Body of pancreas (tissue), 4 donors: ENCODE measurements at regions not wholly inside any gene's neighbourhood (a gene's known extent, or its start where the extent isn't known, plus 50 kb on each side); places are given as distances from the start of the nearest gene placed in this dataset.

Experiments used
- ATAC-seq: fragments of 150-250 bp; one replicate; pipeline ENCODE4 v1.9.1; 2016
- DNase-seq, 4 donors: peaks; one replicate each; pipeline ENCODE4 v3.0.0-alpha.2; 2019
- H3K27ac ChIP-seq, 4 donors: fragments of 200-600 bp; sonication (generic); 1 replicate in 3 of 4; 2 replicates in 1 of 4; pipeline versions ENCODE4 v1.5.1 to v1.6.1; 2016 to 2019; ENCODE audit warnings: mild to moderate bottlenecking in 1 of 4, mixed read lengths in 1 of 4, moderate library complexity in 1 of 4
- H3K27me3 ChIP-seq, 2 donors: fragments of 200-600 bp; sonication (generic); one replicate each; pipeline ENCODE4 v1.6.0; 2016; ENCODE audit warnings: mild to moderate bottlenecking in 1 of 2
- H3K36me3 ChIP-seq, 2 donors: fragments of 200-600 bp; sonication (generic); replicated peaks in 1 of 2; 2 replicates each; pipeline ENCODE4 v1.5.1; 2016; ENCODE audit warnings: low read depth in 2 of 2; ENCODE audit not compliant: insufficient read depth in 1 of 2
- H3K4me1 ChIP-seq: fragments of 200-600 bp; sonication (generic); one replicate; pipeline ENCODE4 v1.6.0; 2016
- H3K4me3 ChIP-seq, 2 donors: fragments of 200-600 bp; sonication (generic); 1 replicate in 1 of 2; 2 replicates in 1 of 2; pipeline ENCODE4 v1.5.1; 2016 to 2019
- H3K9me3 ChIP-seq, 3 donors: fragments of 200-600 bp; sonication (generic); 1 replicate in 2 of 3; 2 replicates in 1 of 3; pipeline ENCODE4 v1.5.1; 2016
- POLR2A ChIP-seq, 3 donors: fragments of 450-650 bp; IDR thresholded peaks; one replicate each; pipeline ENCODE4 v1.6.1; 2016; ENCODE audit warnings: antibody characterized with exemption in 3 of 3, mild to moderate bottlenecking in 2 of 3
- WGBS, 2 donors: methylation state at CpG; one replicate each; pipeline ENCODE4 v1.1.5; 2017; 5-methylcytosine and 5-hydroxymethylcytosine counted together
- intact Hi-C: fragments of 100-400 bp; cut with DNase I; formaldehyde crosslinking; loops from one replicate; pipeline ENCODE4 v1.15.1; 2023
- TF ChIP-seq, protein P1 (sequence below), 7 experiments: fragments of 450-650 bp in 4 of 7; fragments of 200-600 bp in 3 of 7; sonication (generic) in 3 of 7; IDR thresholded peaks; one replicate each; pipeline ENCODE4 v1.5.1; 2016 to 2019; ENCODE audit warnings: antibody characterized with exemption in 7 of 7

DNA sequence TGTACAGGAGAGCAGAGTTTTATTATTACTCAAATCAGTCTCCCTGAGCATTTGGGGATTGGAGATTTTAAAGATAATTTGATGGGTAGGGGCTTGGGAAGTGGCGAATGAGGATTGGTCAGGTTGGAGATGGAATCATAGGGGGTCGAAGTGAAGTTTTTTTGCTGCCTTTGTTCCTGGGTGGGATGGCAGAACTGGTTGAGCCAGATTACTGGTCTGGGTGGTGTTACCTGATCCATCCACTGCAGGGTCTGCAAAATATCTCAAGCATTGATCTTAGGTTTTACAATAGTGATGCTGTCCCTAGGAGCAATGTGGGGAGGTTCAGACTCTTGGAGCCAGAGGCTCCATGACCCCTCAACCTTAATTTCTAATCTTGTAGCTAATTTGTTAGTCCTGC lies 108.8 kb downstream of the BACH1 start:
- intact Hi-C loops, result no loop called here
- H3K4me1 ChIP-seq, result no peaks in the 10 kb centered on the region
- H3K27ac ChIP-seq, result no peak overlapping the region
- H3K36me3 ChIP-seq, result no peaks in the 10 kb centered on the region
- no peak for ATAC-seq
- H3K9me3 ChIP-seq, result no peaks in the 10 kb centered on the region
- no peak for DNase-seq
- no peak for TF ChIP-seq POLR2A (IDR thresholded peaks at IDR 0.05)
- TF ChIP-seq, protein P1, sequence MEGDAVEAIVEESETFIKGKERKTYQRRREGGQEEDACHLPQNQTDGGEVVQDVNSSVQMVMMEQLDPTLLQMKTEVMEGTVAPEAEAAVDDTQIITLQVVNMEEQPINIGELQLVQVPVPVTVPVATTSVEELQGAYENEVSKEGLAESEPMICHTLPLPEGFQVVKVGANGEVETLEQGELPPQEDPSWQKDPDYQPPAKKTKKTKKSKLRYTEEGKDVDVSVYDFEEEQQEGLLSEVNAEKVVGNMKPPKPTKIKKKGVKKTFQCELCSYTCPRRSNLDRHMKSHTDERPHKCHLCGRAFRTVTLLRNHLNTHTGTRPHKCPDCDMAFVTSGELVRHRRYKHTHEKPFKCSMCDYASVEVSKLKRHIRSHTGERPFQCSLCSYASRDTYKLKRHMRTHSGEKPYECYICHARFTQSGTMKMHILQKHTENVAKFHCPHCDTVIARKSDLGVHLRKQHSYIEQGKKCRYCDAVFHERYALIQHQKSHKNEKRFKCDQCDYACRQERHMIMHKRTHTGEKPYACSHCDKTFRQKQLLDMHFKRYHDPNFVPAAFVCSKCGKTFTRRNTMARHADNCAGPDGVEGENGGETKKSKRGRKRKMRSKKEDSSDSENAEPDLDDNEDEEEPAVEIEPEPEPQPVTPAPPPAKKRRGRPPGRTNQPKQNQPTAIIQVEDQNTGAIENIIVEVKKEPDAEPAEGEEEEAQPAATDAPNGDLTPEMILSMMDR (IDR thresholded peaks at IDR 0.05), result no peak
- no peaks in the 10 kb centered on the region for H3K27me3 ChIP-seq
- no peak overlapping the region for H3K4me3 ChIP-seq
- 84 to 85% methylated on average over 2 of the region's 2 CpGs for WGBS, 2 donors

DNA sequence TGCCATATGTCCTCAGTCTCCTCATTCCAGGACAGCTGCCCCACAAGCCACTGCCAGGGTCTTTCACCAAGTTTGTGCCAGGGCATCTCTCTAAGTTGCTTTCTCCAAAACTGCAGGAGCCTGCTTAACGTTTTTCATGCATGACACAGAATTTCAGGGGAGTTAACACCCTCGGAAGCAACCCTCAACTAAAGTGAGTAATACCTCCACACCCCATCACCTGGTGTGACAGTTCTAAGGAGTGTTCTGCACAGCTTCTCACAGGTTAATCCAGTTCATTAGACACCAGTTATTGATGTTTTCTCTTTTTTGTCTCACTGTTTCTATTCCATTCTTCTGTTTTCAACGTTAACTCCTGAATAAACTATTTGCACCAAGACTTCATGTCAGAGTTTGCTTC lies 115.0 kb downstream of the BACH1 start:
- ATAC-seq (no peak), DNase-seq (no peak)
- WGBS, 2 donors, result 66 to 67% methylated on average over 3 of the region's 3 CpGs
- no peaks in the 10 kb centered on the region for H3K36me3 ChIP-seq
- TF ChIP-seq POLR2A (IDR thresholded peaks at IDR 0.05), result no peak
- TF ChIP-seq, protein P1 (IDR thresholded peaks at IDR 0.05), result no peak
- H3K4me1 ChIP-seq, result no peaks in the 10 kb centered on the region
- H3K27me3 ChIP-seq, result no peaks in the 10 kb centered on the region
- H3K27ac ChIP-seq, result no peak overlapping the region
- no peak overlapping the region for H3K4me3 ChIP-seq
- no peaks in the 10 kb centered on the region for H3K9me3 ChIP-seq
- intact Hi-C loops, result no loop called here

DNA sequence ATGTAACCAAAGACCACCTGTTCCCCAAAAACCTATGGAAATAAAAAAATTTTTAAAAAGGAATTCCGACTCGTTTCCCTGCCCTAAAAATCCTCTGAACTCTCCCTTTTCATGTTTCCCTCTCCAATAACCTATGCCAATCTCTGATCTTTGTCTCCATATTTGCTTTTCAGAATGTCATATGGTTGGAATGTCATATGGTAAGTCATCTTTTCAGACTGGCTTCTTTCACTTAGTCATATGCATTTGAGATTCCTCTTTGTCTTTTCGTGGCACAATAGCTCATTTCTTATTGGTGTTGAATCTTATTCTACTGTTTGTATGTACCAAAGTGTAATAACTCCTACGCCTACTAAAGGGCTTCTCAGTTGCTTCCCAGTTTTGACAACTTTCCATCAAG lies 117.5 kb downstream of the BACH1 start:
- no peaks in the 10 kb centered on the region for H3K36me3 ChIP-seq
- no peaks in the 10 kb centered on the region for H3K4me1 ChIP-seq
- DNase-seq (no peak), ATAC-seq (no peak)
- H3K9me3 ChIP-seq, result no peaks in the 10 kb centered on the region
- intact Hi-C loops, result no loop called here
- no peak overlapping the region for H3K27ac ChIP-seq
- WGBS, 2 donors, result 84 to 86% methylated on average over 4 of the region's 4 CpGs
- no peaks in the 10 kb centered on the region for H3K27me3 ChIP-seq
- TF ChIP-seq, protein P1 (IDR thresholded peaks at IDR 0.05), result no peak
- no peak for TF ChIP-seq POLR2A (IDR thresholded peaks at IDR 0.05)
- H3K4me3 ChIP-seq, result no peak overlapping the region

DNA sequence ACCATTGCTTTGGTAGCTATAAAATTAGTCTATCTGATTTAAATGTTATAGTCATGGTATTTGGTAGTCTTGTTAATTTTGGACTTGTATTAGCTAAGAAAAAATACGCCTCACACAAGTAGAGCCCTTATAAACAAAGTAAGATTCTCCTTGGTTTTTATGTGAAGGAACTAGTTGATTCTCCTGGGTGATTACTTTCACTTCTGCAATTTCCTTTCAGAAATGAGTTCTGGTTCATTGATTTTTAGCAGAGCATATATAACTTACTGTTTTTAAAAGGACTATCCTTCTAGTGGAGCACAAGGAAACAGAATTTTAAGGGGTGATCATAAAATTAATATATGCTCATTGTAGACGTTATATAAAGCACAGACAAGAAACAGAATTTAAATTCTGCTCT lies 120.1 kb downstream of the BACH1 start:
- no peaks in the 10 kb centered on the region for H3K4me1 ChIP-seq
- ATAC-seq (no peak), DNase-seq (no peak)
- no peak for TF ChIP-seq POLR2A (IDR thresholded peaks at IDR 0.05)
- TF ChIP-seq, protein P1 (IDR thresholded peaks at IDR 0.05), result no peak
- H3K27me3 ChIP-seq, result no peaks in the 10 kb centered on the region
- WGBS, 2 donors, result 83 to 84% methylated on average over 2 of the region's 2 CpGs
- intact Hi-C loops, result no loop called here
- H3K27ac ChIP-seq, result no peak overlapping the region
- no peaks in the 10 kb centered on the region for H3K9me3 ChIP-seq
- H3K36me3 ChIP-seq, result no peaks in the 10 kb centered on the region
- no peak overlapping the region for H3K4me3 ChIP-seq

DNA sequence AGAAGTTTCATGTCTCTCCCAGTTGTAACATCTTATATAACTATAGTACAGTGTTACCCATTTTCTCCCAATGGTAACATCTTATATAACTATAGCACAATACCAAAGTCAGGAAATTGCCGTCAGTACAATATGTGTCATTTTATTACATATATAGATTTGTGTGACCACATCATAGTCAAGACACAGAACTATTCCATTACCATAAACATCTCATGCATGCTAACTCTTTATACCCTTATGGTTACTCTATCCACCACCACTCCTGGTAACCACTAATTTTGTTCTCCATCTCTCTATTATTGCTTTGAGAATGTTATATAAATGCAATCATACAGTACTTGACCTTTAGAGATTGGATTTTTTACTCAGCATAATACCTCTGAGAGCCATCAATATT lies 120.7 kb downstream of the BACH1 start:
- Histone ChIP-seq H3K9me3 (no peaks in the 10 kb centered on the region), H3K27me3 (no peaks in the 10 kb centered on the region), H3K4me3 (no peak overlapping the region), H3K4me1 (no peaks in the 10 kb centered on the region), H3K36me3 (no peaks in the 10 kb centered on the region), H3K27ac (no peak overlapping the region)
- 92 to 100% methylated on average over 1 of the region's 1 CpG for WGBS, 2 donors
- ATAC-seq, result no peak
- DNase-seq, result no peak
- no peak for TF ChIP-seq POLR2A (IDR thresholded peaks at IDR 0.05)
- TF ChIP-seq, protein P1 (IDR thresholded peaks at IDR 0.05), result no peak
- intact Hi-C loops, result no loop called here
